GM21717 (cell line): ENCODE measurements at regions not wholly inside any gene's neighbourhood (a gene's known extent, or its start where the extent isn't known, plus 50 kb on each side); places are given as distances from the start of the nearest gene placed in this dataset.
"Not testable (repeated sequence)": the region's sequence is repeated elsewhere in the genome, so short reads cannot be mapped to it uniquely, and the experiment has no call there.

Experiments
- ATAC-seq: cut with Tn5 transposase; IDR thresholded peaks from one replicate; pipeline ENCODE4 v1.9.1; 2021; ENCODE audit warnings: mild to moderate bottlenecking, moderate library complexity; ENCODE audit not compliant: unreplicated experiment

- ATAC-seq, result no peak
These were observed 562.1 kb downstream of the DACH1 start for GRCh38 chr13:71304861-71305260.

DNA sequence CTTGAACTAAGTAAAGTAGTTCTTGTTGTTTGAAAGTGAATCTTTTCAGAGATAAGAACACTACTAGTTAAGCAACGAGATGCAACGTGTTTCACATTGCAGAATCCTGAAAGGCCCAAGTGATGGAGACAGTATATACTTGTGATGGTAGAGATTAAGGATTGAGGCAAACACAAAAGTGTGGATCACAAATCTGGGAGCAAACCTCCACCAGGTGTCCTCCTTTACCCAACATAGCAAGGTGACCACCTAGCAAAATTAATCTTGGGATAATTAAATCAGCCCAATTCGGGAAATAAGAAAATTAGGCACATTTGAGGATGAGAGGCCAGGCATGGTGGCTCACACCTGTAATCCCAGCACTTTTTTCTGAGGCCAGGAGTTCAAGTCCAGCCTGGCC is 563.9 kb downstream of the DACH1 start:
- ATAC-seq, result no peak

GRCh38 chr13:71300602-71301001 is 566.4 kb downstream of the DACH1 start:
- no peak for ATAC-seq

DNA sequence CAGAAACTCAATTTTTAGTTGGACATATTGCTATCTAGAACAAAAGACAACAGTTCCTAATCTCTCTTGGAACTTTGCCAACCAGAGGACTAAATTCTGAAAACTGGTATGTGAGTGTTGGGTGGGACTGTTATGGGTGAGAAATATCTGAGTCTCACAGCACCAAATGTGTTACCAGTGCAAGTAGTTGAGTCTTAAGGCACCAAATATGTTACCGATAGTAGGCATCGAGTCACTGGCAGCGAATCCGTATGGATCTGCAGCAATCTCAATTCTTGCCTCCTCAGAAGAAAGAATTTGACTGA is 575.2 kb downstream of the DACH1 start:
- ATAC-seq, result no peak

DNA sequence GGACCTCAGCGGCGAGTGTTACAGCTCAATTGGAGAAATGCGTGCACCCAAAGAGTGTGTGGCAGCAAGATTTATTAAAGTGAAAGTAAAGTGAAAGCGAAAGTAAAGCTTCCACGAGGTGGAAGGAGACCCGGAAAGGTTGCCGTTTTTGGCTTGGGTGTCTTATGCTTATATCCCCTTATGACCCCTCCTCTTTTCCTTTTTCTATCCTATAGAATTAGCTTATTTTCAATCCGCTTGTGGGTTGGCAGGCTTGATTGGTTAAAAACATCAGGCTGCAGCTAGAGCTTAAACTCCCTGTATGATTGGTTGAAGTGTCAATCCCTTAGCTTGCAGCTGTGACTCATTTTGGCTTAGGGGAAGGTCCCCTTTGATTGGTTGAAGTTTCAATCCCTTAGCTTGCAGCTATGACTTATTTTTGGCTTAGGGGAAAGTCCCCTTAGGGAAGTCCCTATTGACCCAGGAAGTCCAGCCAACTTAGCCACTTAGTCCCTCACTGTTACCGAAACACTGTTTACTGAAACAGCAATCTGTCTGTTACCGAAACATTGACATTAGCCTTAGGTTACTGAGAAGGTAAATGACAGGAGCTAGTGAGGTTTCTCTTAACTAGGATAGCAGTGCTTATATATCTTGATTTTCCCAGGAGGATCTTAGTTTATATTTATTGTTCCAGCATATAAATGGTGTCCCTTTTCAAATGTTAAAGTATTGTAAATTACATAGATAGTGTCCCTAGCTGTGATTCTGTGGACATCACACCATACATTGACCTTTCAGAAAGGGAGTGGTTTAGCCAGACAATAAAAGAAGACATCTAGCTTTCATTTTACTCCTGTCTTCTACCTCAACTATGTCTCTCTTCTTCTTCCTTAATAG is 575.8 kb downstream of the DACH1 start:
- ATAC-seq, result peak; percentile 70

DNA sequence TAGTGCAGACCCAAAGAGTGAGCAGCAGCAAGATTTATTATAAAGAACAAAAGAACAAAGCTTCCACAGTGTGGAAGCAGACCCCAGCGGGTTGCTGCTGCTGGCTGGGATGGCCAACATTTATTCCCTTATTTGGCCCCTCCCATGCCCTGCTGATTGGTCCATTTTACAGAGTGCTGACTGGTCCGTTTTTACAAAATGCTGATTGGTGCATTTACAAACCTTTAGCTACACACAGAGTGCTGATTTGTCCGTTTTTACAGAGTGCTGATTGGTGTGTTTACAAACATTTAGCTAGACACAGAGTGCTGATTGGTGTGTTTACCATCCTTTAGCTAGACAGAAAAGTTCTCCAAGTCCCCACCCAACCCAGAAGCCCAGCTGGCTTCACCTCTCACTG is 577.0 kb downstream of the DACH1 start:
- ATAC-seq, result not testable (repeated sequence)

- ATAC-seq, result no peak
These were observed 581.3 kb downstream of the DACH1 start for GRCh38 chr13:71285700-71286099.

- ATAC-seq, result no peak
These were observed 588.5 kb downstream of the DACH1 start for GRCh38 chr13:71278512-71278911.

DNA sequence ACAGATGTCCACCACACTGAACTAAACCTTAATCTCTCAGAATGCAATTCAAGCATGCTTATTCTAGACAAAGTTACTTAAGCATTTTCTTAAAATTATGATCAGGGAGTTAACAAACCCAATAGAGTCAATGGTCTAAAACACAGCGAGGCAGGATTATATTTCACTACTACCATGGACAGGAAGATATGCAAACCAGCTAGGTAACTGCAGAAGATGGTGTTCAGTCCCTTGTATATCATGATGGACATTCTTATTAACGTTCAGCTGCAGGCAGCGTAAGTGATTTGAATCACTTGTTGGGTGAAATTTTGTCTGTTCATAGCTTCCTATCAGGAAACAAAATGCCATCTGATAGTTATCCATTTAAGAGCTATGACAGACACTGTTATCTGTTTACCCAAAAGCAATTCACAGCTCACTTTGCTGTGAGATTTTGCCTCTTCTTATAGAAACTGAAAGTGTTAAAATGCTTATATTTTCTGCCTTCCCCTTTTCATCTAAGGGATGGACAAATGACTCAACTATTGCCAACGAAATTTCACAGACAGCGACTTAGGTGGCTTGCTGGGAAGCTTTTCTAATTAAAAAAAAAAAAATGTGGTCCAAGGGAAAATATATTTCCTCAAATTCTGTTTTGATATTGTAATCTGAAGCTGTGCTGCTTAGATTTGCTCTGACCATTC is 591.9 kb downstream of the DACH1 start:
- peak; percentile 91 for ATAC-seq

DNA sequence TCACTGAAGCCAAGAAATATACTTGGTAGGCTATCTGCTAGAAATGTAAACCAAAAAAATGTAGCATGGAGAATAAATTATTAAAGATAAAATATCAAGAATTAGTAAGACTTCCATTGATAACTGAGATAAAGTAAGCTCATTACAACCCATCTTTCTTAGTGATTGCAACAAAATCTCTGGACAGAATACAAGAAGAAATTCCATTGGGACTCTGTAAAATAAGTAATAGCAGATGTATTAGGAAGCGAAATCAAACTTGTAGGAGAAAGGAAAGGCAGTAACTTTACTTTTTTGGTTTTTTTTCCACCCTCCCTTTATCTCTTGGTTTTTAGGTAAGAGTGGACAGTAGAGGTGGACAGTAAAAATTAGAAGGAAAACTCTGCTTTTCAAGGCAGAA is 605.7 kb downstream of the DACH1 start:
- ATAC-seq, result no peak

- no peak for ATAC-seq
These were observed 606.8 kb downstream of the DACH1 start for GRCh38 chr13:71260246-71260645.

DNA sequence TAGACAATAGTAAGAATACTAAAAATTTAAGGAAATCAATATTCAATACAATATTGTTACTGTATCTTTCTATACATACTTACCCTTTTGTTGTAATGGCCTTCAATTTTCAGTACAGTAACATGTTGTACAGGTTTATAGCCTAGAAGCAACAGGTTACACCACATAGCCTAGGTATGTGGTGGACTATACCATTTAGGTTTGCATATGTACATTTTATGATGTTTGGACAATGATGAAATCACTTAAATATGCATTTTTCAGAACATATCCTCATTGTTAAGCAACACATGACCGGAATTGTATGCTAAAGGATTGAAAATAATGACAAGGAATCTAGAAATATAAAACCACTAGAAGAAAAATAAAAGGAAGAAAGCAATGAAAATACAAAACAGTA is 611.4 kb downstream of the DACH1 start:
- no peak for ATAC-seq

DNA sequence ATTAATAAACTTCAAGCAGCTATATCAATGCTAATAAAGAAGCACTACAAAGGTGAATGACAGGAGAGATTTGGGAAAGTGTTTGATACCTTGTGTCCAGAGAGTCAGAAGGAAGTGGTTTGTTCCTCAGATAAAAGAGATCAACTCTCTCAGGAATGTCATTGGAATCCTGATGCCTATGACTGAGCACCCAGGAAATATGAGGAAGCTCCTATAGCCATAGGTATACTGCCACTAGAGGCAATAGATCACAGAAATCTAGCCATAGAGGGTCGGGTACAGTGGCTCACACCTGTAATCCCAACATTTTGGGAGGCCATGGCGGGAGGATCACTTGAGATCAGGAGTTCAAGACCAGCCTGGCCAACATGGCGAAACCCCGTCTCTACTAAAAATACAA is 612.6 kb downstream of the DACH1 start:
- ATAC-seq, result no peak

GRCh38 chr13:71252184-71252704 is 614.8 kb downstream of the DACH1 start:
- ATAC-seq, result no peak

GRCh38 chr13:71251292-71251951 is 615.6 kb downstream of the DACH1 start:
- ATAC-seq, result no peak

GRCh38 chr13:71249011-71249410 is 618.0 kb downstream of the DACH1 start:
- no peak for ATAC-seq

DNA sequence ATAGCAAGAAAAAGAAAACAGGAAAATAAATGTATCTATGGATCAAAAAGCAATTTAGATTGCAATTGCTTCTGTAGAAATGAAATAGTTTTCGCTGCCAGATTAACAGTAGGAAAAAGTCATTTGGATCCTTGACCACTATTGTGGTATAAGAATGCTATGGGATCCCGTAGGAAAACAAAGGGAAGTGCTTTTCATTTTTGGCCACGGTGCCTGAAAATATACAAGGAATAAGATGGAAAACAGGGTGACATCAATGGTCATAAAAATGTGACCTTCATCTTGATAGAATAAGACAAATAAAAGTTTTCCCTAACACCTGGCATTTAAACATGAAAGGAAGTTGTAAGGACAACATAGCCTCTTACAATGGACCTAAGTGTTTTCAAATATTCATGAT is 622.8 kb downstream of the DACH1 start:
- no peak for ATAC-seq

DNA sequence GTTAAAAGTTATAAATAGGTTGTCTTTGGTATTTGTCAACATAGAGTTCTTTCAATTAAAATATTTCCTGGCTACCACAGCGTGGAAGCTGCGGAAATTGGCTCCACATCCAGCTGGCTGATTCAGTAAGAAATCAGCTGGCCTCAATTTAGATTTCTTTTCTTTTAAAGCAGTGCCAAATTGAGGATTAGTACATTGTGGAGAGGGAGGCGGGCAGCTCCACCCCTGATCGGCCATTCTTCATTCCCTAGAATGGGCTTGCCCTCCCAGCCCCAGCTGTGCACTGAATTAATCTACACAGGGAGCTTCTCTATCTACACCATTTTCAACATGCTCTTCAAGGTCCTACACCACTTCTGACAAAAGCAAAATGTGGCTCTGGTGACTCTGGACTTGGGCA is 624.8 kb downstream of the DACH1 start:
- no peak for ATAC-seq

GRCh38 chr13:71240911-71241310 is 626.1 kb downstream of the DACH1 start:
- no peak for ATAC-seq

DNA sequence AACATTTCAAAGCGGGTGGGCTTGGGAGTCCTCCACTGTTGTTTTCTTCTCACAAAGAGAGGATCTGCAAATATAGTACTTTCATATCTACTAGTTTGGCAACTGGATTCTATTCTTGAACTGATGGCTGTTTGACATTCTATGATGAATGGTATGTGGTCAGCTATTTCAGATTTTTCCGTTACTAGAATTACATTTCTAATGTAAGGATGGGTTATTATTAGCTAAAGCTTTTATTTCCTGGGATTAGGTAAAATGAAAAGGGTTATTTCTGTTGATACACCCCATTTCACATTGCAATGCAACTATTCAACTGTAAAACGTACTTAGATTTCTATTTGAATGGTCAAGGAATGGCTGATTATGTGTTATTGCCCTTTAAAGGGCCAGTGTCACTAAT is 629.7 kb downstream of the DACH1 start:
- no peak for ATAC-seq

DNA sequence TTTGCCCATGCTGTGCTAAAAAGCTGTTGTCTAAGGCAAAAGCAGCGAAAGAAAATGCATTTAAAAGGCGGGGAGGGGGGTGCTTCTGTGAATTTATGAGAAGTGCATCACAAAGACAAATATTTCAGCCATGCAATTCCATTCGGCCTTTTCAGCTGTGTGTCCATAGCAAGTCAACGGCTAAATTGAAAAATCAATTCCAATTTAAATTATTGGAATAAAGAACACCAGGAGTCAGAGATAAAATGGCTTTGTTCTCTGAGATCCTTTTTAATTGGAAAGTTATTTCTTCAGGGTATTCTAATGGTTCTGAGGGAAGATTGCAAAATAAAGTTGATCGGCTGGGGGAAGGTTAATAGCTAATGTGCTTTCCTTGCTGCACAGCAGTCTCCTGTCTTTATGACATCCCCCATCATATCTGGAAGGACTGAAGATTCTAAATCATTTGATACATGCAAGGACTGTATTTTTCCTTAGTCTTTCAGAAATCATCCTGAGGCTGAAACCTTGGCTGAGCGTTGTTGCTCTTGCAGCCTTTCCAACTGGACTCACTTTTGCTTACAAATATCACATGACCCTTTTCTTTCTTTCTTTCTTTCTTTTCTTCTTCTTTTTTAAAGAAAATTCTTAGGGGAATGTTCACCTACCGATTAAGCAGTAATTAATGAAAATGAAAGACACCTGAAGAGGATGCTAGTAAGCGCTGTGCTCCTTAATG is 647.1 kb downstream of the DACH1 start:
- no peak for ATAC-seq
